ENCODE measurements at regions not wholly inside any gene's neighbourhood (a gene's known extent, or its start where the extent isn't known, plus 50 kb on each side); places are given as distances from the start of the nearest gene placed in this dataset.

GRCh38 chr11:112884012-112884767 is 77.0 kb upstream of the NCAM1 start:
- intact Hi-C loops (cut with micrococcal nuclease) (no loop called here), dilution Hi-C loops (cut with HindIII; ENCODE audit: low sequenced_read_pairs, unreplicated experiment) (no loop called here), in situ Hi-C loops (cut with MboI; ENCODE audit: low sequenced_read_pairs) (no loop called here)
- Histone ChIP-seq H2BK120ac (ENCODE audit: low read depth, low read length) (no peak overlapping the region), H2BK20ac (ENCODE audit: low read depth, low read length) (no peak overlapping the region), H3K4me3 (ENCODE audit: insufficient read depth, low read depth, low read length) (no peak overlapping the region), H4K91ac (ENCODE audit: insufficient read depth, low read depth, low read length) (no peak overlapping the region), H3K4me1 (ENCODE audit: control insufficient read depth, insufficient read depth, low read length) (no peaks in the 10 kb centered on the region), H2BK5ac (ENCODE audit: low read depth, low read length, poor library complexity, severe bottlenecking) (no peak overlapping the region), H3K9me3 (ENCODE audit: control insufficient read depth, insufficient read depth, low read length) (no peaks in the 10 kb centered on the region), H2AFZ (replicated peaks; ENCODE audit: low read length, poor library complexity) (no peak overlapping the region), H3K56ac (ENCODE audit: extremely low read depth, insufficient read depth, low read length) (no peak overlapping the region), H4K8ac (ENCODE audit: low read depth in 2 of 2, low read length in 2 of 2) (no peak overlapping the region), H2AK5ac (ENCODE audit: low read depth, low read length) (no peak overlapping the region), H3K4me2 (ENCODE audit: low read depth, low read length) (no peak overlapping the region), H4K5ac (ENCODE audit: low read depth, low read length) (no peak overlapping the region), H2BK15ac (ENCODE audit: low read depth, low read length) (no peak overlapping the region), H3K9me1 (ENCODE audit: insufficient read depth, low read length) (no peaks in the 10 kb centered on the region), H3K23ac (ENCODE audit: low read depth, low read length) (no peak overlapping the region), H3K14ac (replicated peaks; ENCODE audit: low read depth, low read length) (no peak overlapping the region), H2AK9ac (replicated peaks; ENCODE audit: low read depth, low read length, poor library complexity) (no peak overlapping the region), H3K27me3 (ENCODE audit: control insufficient read depth, insufficient read depth, low read length) (no peaks in the 10 kb centered on the region), H3K79me1 (ENCODE audit: low read depth in 1 of 2, low read length in 2 of 2) (no peaks in the 10 kb centered on the region), H3K36me3 (ENCODE audit: control insufficient read depth, insufficient read depth, low read length) (no peaks in the 10 kb centered on the region), H3K4ac (ENCODE audit: low read depth, low read length) (no peak overlapping the region), H4K20me1 (ENCODE audit: insufficient read depth, low read length) (no peaks in the 10 kb centered on the region), H3K9ac (ENCODE audit: low read depth, low read length) (no peak overlapping the region), H3K18ac (ENCODE audit: low read depth, low read length) (no peak overlapping the region), H3K27ac (ENCODE audit: insufficient read depth, low read length) (no peak overlapping the region)
- ChIA-PET CTCF (no interaction called here), POLR2A (ENCODE audit: unreplicated experiment) (no interaction called here)
- BruUV-seq (replicated peaks) = no TSS peak
- DNase-seq (no peak), ATAC-seq (ENCODE audit: low read depth) (no peak)
- WGBS, 2 experiments (ENCODE audit: extremely low coverage in 2 of 2, insufficient read length in 1 of 2) = no CpG with 5 or more reads among the region's 5 CpGs
- TF ChIP-seq BHLHE40 (IDR thresholded peaks at IDR 0.05; ENCODE audit: low read depth, low read length) = no peak
- TF ChIP-seq POLR2A (IDR thresholded peaks at IDR 0.05; ENCODE audit: low read depth, low read length) = no peak
- no peak for TF ChIP-seq RFX5 (IDR thresholded peaks at IDR 0.05; ENCODE audit: low read depth, low read length)
- no peak for TF ChIP-seq MAFK (IDR thresholded peaks at IDR 0.05; ENCODE audit: low read depth, low read length)
- TF ChIP-seq NFE2L2 (IDR thresholded peaks at IDR 0.05; ENCODE audit: low read depth, low read length) = no peak
- TF ChIP-seq RAD21 (IDR thresholded peaks at IDR 0.05; ENCODE audit: low read length) = no peak
- no peak for TF ChIP-seq MAZ (IDR thresholded peaks at IDR 0.05; ENCODE audit: borderline replicate concordance, low read depth, low read length)
- no peak for TF ChIP-seq CTCF (conservative IDR thresholded peaks at IDR 0.05; ENCODE audit: low read depth, low read length)
- TF ChIP-seq CHD1 (IDR thresholded peaks at IDR 0.05; ENCODE audit: low read depth, low read length) = no peak
- TF ChIP-seq MXI1 (IDR thresholded peaks at IDR 0.05; ENCODE audit: borderline replicate concordance, low read depth, low read length) = no peak
- TF ChIP-seq SMC3 (IDR thresholded peaks at IDR 0.05; ENCODE audit: low read depth, low read length) = no peak
- TF ChIP-seq CEBPB (IDR thresholded peaks at IDR 0.05; ENCODE audit: low read depth, low read length) = no peak
- TF ChIP-seq ELK1 (IDR thresholded peaks at IDR 0.05; ENCODE audit: borderline replicate concordance, low read depth, low read length) = no peak
- TF ChIP-seq USF2 (IDR thresholded peaks at IDR 0.05; ENCODE audit: low read depth, low read length) = no peak
- no peak for TF ChIP-seq RCOR1 (IDR thresholded peaks at IDR 0.05; ENCODE audit: insufficient replicate concordance, low read length)
- no peak for TF ChIP-seq FOS (IDR thresholded peaks at IDR 0.05; ENCODE audit: low read depth, low read length)
